ENCODE measurements at regions not wholly inside any gene's neighbourhood (a gene's known extent, or its start where the extent isn't known, plus 50 kb on each side); places are given as distances from the start of the nearest gene placed in this dataset.

- TF ChIP-seq CTCF (IDR thresholded peaks at IDR 0.05) = no peak
- TF ChIP-seq POLR2A (IDR thresholded peaks at IDR 0.05) = no peak
Measured at GRCh38 chr7:32802305-32802910, 89.2 kb downstream of the KBTBD2 start.
